Germinal center (tissue), 1 donor: ENCODE measurements at regions not wholly inside any gene's neighbourhood (a gene's known extent, or its start where the extent isn't known, plus 50 kb on each side); places are given as distances from the start of the nearest gene placed in this dataset.
"Not testable (repeated sequence)": the region's sequence is repeated elsewhere in the genome, so short reads cannot be mapped to it uniquely, and the experiment has no call there.

ENCODE experiments used
- DNase-seq: peaks from one replicate; pipeline ENCODE4 v3.0.0; 2012; ENCODE audit warnings: mixed read lengths, low spot score

- DNase-seq: no peak
Measured at GRCh38 chr6:100322886-100323285, 141.8 kb downstream of the SIM1 start.

GRCh38 chr6:100320686-100321085 is 144.0 kb downstream of the SIM1 start:
- DNase-seq: no peak

- no peak for DNase-seq
Measured at GRCh38 chr6:100317031-100317430, 147.7 kb downstream of the SIM1 start.

- DNase-seq: no peak
Measured at GRCh38 chr6:100314186-100314585, 150.5 kb downstream of the SIM1 start.

- DNase-seq: no peak
Measured at GRCh38 chr6:100311707-100312251, 152.9 kb downstream of the SIM1 start.

- DNase-seq: no peak
Measured at GRCh38 chr6:100309174-100309573, 155.5 kb downstream of the SIM1 start.

- DNase-seq: no peak
Measured at GRCh38 chr6:100307561-100307960, 157.2 kb downstream of the SIM1 start.

GRCh38 chr6:100305209-100305869 is 159.4 kb downstream of the SIM1 start:
- no peak for DNase-seq

GRCh38 chr6:100304575-100304974 is 160.1 kb downstream of the SIM1 start:
- no peak for DNase-seq

- DNase-seq: no peak
Measured at GRCh38 chr6:100301731-100302130, 163.0 kb downstream of the SIM1 start.

- no peak for DNase-seq
Measured at GRCh38 chr6:100300221-100300736, 164.4 kb downstream of the SIM1 start.

GRCh38 chr6:100296810-100297544 is 167.7 kb downstream of the SIM1 start:
- no peak for DNase-seq

GRCh38 chr6:100295172-100295571 is 169.5 kb downstream of the SIM1 start:
- DNase-seq: not testable (repeated sequence)

GRCh38 chr6:100289285-100289684 is 175.4 kb downstream of the SIM1 start:
- no peak for DNase-seq

- no peak for DNase-seq
Measured at GRCh38 chr6:100288311-100288710, 176.4 kb downstream of the SIM1 start.

GRCh38 chr6:100283285-100283684 is 181.4 kb downstream of the SIM1 start:
- no peak for DNase-seq

- no peak for DNase-seq
Measured at GRCh38 chr6:100281471-100281901, 183.2 kb downstream of the SIM1 start.

- DNase-seq: no peak
Measured at GRCh38 chr6:100276311-100277057, 188.2 kb downstream of the SIM1 start.

GRCh38 chr6:100274147-100274546 is 190.6 kb downstream of the SIM1 start:
- DNase-seq: no peak

GRCh38 chr6:100271625-100272024 is 193.1 kb downstream of the SIM1 start:
- DNase-seq: no peak

GRCh38 chr6:100271202-100271601 is 193.5 kb downstream of the SIM1 start:
- DNase-seq: no peak

GRCh38 chr6:100269189-100269588 is 195.5 kb downstream of the SIM1 start:
- DNase-seq: no peak
